Parathyroid adenoma (tissue), 2 donors: ENCODE measurements at regions not wholly inside any gene's neighbourhood (a gene's known extent, or its start where the extent isn't known, plus 50 kb on each side); places are given as distances from the start of the nearest gene placed in this dataset.

Source experiments
- H2AFZ ChIP-seq: fragments of 300-600 bp; sonication (generic); one replicate; pipeline ENCODE4 v1.7.0; 2017; ENCODE audit warnings: antibody characterized with exemption, mild to moderate bottlenecking
- H3K27ac ChIP-seq: fragments of 300-600 bp; sonication (generic); one replicate; pipeline ENCODE4 v1.7.0; 2017
- H3K27me3 ChIP-seq: fragments of 300-600 bp; sonication (generic); one replicate; pipeline ENCODE4 v1.7.0; 2017; ENCODE audit warnings: low read length; ENCODE audit not compliant: control insufficient read depth, insufficient read depth
- H3K36me3 ChIP-seq: fragments of 300-600 bp; sonication (generic); one replicate; pipeline ENCODE4 v1.7.0; 2017; ENCODE audit warnings: low read length; ENCODE audit not compliant: control insufficient read depth, insufficient read depth
- H3K4me1 ChIP-seq: fragments of 300-600 bp; sonication (generic); one replicate; pipeline ENCODE4 v1.7.0; 2017; ENCODE audit warnings: control low read depth
- H3K4me2 ChIP-seq: fragments of 300-600 bp; sonication (generic); one replicate; pipeline ENCODE4 v1.7.0; 2017; ENCODE audit warnings: low read length
- H3K4me3 ChIP-seq: fragments of 300-600 bp; sonication (generic); one replicate; pipeline ENCODE4 v1.7.0; 2017; ENCODE audit warnings: low read depth, low read length
- H3K79me2 ChIP-seq: fragments of 300-600 bp; sonication (generic); one replicate; pipeline ENCODE4 v1.7.0; 2017; ENCODE audit warnings: control low read depth
- H3K9ac ChIP-seq: fragments of 300-600 bp; sonication (generic); one replicate; pipeline ENCODE4 v1.7.0; 2017; ENCODE audit warnings: mild to moderate bottlenecking
- H3K9me3 ChIP-seq: fragments of 300-600 bp; sonication (generic); one replicate; pipeline ENCODE4 v1.7.0; 2017; ENCODE audit warnings: low read length; ENCODE audit not compliant: control insufficient read depth
- TF ChIP-seq, protein P1 (sequence below): fragments of 300-600 bp; sonication (generic); IDR thresholded peaks from one replicate; pipeline ENCODE4 v1.7.0; 2017; ENCODE audit warnings: antibody characterized with exemption, mild to moderate bottlenecking
- donor health status: primary hyperparathyroidism.

DNA sequence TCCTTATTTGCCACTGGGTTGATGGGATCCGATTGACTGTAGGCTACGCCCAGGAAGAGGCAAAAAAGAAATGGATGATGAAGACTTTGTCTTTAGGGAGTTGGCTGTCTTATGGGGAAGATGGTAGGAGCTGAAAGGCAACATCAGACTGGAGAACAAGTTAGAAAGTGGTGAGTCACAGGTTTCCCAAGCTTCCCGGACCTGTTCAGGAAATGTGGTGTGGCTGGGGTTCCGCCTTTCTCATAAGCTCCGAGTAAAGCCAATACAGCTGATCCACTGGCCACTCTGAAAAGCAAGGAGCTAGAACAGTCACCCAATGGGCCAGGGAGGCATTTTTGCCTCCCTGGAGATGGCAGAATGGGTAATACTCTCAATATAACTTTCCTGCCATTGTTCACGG, 194.5 kb downstream of the SNX19 start:
- Histone ChIP-seq H3K4me3 (no peak overlapping the region), H3K9ac (no peak overlapping the region), H3K27me3 (no peaks in the 10 kb centered on the region), H3K79me2 (no peaks in the 10 kb centered on the region), H3K9me3 (no peaks in the 10 kb centered on the region), H3K36me3 (no peaks in the 10 kb centered on the region), H3K4me1 (no peaks in the 10 kb centered on the region), H3K4me2 (no peak overlapping the region), H2AFZ (no peak overlapping the region), H3K27ac (no peak overlapping the region)
- TF ChIP-seq, protein P1, sequence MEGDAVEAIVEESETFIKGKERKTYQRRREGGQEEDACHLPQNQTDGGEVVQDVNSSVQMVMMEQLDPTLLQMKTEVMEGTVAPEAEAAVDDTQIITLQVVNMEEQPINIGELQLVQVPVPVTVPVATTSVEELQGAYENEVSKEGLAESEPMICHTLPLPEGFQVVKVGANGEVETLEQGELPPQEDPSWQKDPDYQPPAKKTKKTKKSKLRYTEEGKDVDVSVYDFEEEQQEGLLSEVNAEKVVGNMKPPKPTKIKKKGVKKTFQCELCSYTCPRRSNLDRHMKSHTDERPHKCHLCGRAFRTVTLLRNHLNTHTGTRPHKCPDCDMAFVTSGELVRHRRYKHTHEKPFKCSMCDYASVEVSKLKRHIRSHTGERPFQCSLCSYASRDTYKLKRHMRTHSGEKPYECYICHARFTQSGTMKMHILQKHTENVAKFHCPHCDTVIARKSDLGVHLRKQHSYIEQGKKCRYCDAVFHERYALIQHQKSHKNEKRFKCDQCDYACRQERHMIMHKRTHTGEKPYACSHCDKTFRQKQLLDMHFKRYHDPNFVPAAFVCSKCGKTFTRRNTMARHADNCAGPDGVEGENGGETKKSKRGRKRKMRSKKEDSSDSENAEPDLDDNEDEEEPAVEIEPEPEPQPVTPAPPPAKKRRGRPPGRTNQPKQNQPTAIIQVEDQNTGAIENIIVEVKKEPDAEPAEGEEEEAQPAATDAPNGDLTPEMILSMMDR = no peak

DNA sequence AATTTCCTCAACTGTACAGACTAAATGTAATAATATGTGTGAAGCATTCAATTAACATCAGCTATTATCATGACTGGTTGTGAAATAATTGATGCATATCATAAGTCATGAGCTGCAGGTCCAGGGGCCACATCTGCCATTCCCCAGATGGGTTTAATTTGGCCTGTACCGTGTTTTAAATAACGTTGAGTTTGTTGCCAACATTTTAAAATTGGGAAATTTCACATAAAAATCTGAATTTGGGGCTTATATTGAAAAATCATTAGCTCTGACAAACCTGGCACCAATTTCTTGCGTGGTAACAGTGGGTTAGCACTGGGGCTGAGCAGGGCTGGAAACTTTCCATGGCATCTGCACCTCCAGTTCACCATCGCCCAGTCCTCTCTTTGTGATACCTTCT, 193.9 kb downstream of the SNX19 start:
- H3K79me2 ChIP-seq = no peaks in the 10 kb centered on the region
- H3K27me3 ChIP-seq = no peaks in the 10 kb centered on the region
- no peaks in the 10 kb centered on the region for H3K36me3 ChIP-seq
- H3K9ac ChIP-seq = no peak overlapping the region
- H3K27ac ChIP-seq = no peak overlapping the region
- no peak overlapping the region for H3K4me3 ChIP-seq
- TF ChIP-seq, protein P1 = no peak
- H3K4me1 ChIP-seq = no peaks in the 10 kb centered on the region
- H3K9me3 ChIP-seq = no peaks in the 10 kb centered on the region
- no peak overlapping the region for H3K4me2 ChIP-seq
- no peak overlapping the region for H2AFZ ChIP-seq

DNA sequence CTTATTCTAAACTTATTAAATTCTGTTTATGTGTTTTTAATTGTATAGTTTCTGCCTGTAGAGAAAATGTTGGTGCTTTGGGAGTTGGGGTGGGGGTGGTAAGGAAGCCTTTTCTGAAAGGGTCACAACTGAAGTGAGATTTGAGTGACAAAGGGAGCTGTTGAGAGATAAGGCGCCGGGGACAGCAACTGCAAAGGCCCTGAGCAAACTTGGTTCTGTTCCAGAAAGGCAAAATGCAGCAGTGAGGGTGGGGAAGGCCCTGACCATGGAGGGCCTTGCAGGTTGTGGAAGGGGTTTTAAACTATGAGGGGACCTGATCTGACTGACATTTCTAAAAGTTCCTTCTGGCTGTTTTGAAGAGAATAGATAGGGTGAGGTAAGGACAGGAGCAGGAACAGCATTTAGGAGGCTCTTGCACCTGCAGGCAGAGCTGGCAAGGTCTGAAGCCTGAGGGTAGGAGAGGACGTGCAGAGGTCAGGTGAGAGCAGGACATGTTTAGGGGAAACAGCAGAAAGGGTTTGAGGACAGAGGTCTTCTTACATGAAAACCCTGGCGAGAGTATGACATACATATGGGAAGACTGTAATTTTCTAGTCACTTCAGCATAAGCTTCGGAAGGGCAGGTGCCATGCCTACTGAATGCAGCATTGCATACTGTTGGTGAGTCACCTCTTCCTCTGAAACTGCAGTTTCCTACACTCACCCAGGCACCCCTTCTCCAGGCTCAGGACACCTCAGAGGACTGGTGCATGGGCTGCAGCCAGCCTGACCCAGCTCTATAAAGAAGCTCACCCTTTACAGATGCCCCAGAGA, 190.7 kb downstream of the SNX19 start:
- H3K9ac ChIP-seq = no peak overlapping the region
- no peaks in the 10 kb centered on the region for H3K9me3 ChIP-seq
- H3K36me3 ChIP-seq = no peaks in the 10 kb centered on the region
- no peak overlapping the region for H2AFZ ChIP-seq
- H3K4me3 ChIP-seq = no peak overlapping the region
- no peak overlapping the region for H3K27ac ChIP-seq
- TF ChIP-seq, protein P1 = no peak
- no peak overlapping the region for H3K4me2 ChIP-seq
- no peaks in the 10 kb centered on the region for H3K4me1 ChIP-seq
- H3K27me3 ChIP-seq = no peaks in the 10 kb centered on the region
- H3K79me2 ChIP-seq = no peaks in the 10 kb centered on the region

DNA sequence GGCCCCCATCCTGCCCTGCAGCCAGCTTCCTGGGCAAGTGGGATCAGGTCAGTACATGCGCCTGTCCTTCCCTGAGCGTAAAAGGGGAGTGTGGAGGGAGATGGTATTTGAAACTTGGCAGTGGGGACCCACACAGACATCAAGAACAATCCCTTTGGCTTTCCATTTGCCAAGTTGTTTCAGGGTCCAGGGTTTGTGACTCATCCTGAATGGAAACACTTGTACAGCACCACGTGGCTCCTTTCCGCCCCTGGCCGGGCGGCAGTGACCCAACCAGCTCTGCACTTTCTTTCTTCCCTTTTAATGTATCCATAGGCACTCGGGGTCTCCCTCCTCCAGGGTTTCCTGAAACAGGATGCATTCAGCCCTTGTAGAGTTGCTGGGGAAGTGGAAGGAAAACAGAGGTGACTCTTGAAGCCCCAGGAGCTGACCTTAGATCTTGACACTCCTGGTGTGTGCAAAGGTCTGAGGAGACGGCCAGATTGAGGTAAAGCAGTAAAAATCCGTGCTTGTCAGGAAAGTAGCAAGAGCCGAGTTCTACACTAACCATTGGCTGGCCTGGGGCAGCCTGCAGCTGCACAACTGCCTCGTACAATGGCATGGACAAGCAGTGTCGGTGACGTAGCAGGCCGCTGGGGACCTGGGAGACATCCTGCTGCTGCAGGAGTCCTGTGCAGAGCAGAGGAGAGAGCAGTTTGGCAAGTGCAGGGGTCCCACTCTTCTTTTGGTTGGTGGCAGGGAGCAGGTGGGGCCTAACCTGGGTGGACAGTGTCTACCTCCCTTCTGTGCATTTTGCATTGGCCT, 189.8 kb downstream of the SNX19 start:
- H3K27ac ChIP-seq = no peak overlapping the region
- no peaks in the 10 kb centered on the region for H3K4me1 ChIP-seq

More for the DNA sequence above, 189.8 kb downstream of the SNX19 start:
- Histone ChIP-seq H3K9ac (no peak overlapping the region), H2AFZ (no peak overlapping the region), H3K4me3 (no peak overlapping the region), H3K9me3 (no peaks in the 10 kb centered on the region), H3K79me2 (no peaks in the 10 kb centered on the region), H3K4me2 (no peak overlapping the region), H3K27me3 (no peaks in the 10 kb centered on the region), H3K36me3 (no peaks in the 10 kb centered on the region)
- TF ChIP-seq, protein P1 = no peak
